Liver (tissue), 8 donors: ENCODE measurements at regions not wholly inside any gene's neighbourhood (a gene's known extent, or its start where the extent isn't known, plus 50 kb on each side); places are given as distances from the start of the nearest gene placed in this dataset.

Experiments used
- DNase-seq: peaks from one replicate; pipeline ENCODE4 v3.0.0-alpha.2; 2017; ENCODE audit warnings: low spot score
- H3K27ac ChIP-seq, 2 donors: one replicate each; pipeline ENCODE4 v1.7.0; 2013; ENCODE audit warnings: inconsistent platforms in 2 of 2, low read length in 2 of 2, control low read depth in 1 of 2, low read depth in 1 of 2, mild to moderate bottlenecking in 1 of 2
- H3K27me3 ChIP-seq, 4 donors: one replicate each; pipeline versions ENCODE4 v1.6.1 to v1.7.0; 2013; ENCODE audit warnings: low read length in 3 of 4, inconsistent platforms in 1 of 4, mild to moderate bottlenecking in 1 of 4, moderate library complexity in 1 of 4; ENCODE audit not compliant: control insufficient read depth in 4 of 4, insufficient read depth in 4 of 4
- H3K36me3 ChIP-seq, 4 donors: one replicate each; pipeline versions ENCODE4 v1.6.1 to v1.7.0; 2013; ENCODE audit warnings: low read length in 3 of 4, mild to moderate bottlenecking in 3 of 4, low read depth in 1 of 4, moderate library complexity in 1 of 4; ENCODE audit not compliant: control insufficient read depth in 4 of 4, insufficient read depth in 3 of 4
- H3K4me1 ChIP-seq, 4 donors: one replicate each; pipeline versions ENCODE4 v1.6.1 to v1.7.0; 2013; ENCODE audit warnings: low read length in 3 of 4, mild to moderate bottlenecking in 3 of 4, moderate library complexity in 1 of 4; ENCODE audit not compliant: control insufficient read depth in 4 of 4, insufficient read depth in 4 of 4
- H3K4me3 ChIP-seq, 3 donors: one replicate each; pipeline versions ENCODE4 v1.6.1 to v1.7.0; 2013; ENCODE audit warnings: low read length in 3 of 3, control low read depth in 1 of 3, low read depth in 1 of 3, mild to moderate bottlenecking in 1 of 3
- H3K9ac ChIP-seq, 2 donors: one replicate each; pipeline ENCODE4 v1.7.0; 2013; ENCODE audit warnings: low read length in 2 of 2, mild to moderate bottlenecking in 2 of 2, moderate library complexity in 2 of 2, control low read depth in 1 of 2, low read depth in 1 of 2
- H3K9me3 ChIP-seq, 4 donors: one replicate each; pipeline versions ENCODE4 v1.6.1 to v1.7.0; 2013; ENCODE audit warnings: low read length in 3 of 4; ENCODE audit not compliant: control insufficient read depth in 4 of 4
- ATF3 ChIP-seq: IDR thresholded peaks from 2 replicates; pipeline ENCODE4 v1.6.1; 2016; ENCODE audit warnings: antibody characterized with exemption
- CTCF ChIP-seq: fragments of 150-350 bp; IDR thresholded peaks from 2 replicates; pipeline ENCODE4 v1.5.1; 2017; ENCODE audit warnings: improper control_type of control experiment, low read depth, low read length; ENCODE audit not compliant: missing input control
- EGR1 ChIP-seq, 2 donors: IDR thresholded peaks; 2 replicates each; pipeline ENCODE4 v1.6.1; 2016 to 2018; ENCODE audit warnings: antibody characterized with exemption in 2 of 2, low read depth in 2 of 2
- FOXA1 ChIP-seq: IDR thresholded peaks from 2 replicates; pipeline ENCODE4 v1.6.1; 2016; ENCODE audit warnings: antibody characterized with exemption
- FOXA2 ChIP-seq: IDR thresholded peaks from 2 replicates; pipeline ENCODE4 v1.6.1; 2016; ENCODE audit warnings: antibody characterized with exemption
- GABPA ChIP-seq, 2 donors: IDR thresholded peaks in 1 of 2; conservative IDR thresholded peaks in 1 of 2; 2 replicates each; pipeline ENCODE4 v1.6.1; 2016; ENCODE audit warnings: antibody characterized with exemption in 2 of 2, mild to moderate bottlenecking in 1 of 2, moderate library complexity in 1 of 2
- HNF4A ChIP-seq, 2 donors: conservative IDR thresholded peaks; 2 replicates each; pipeline ENCODE4 v1.6.1; 2016; ENCODE audit warnings: antibody characterized with exemption in 2 of 2, mild to moderate bottlenecking in 2 of 2
- HNF4G ChIP-seq: IDR thresholded peaks from 2 replicates; pipeline ENCODE4 v1.6.1; 2016; ENCODE audit warnings: antibody characterized with exemption
- JUND ChIP-seq, 2 donors: IDR thresholded peaks; 2 replicates each; pipeline ENCODE4 v1.6.1; 2016; ENCODE audit warnings: antibody characterized with exemption in 2 of 2
- MAX ChIP-seq: IDR thresholded peaks from 2 replicates; pipeline ENCODE4 v1.6.1; 2016; ENCODE audit warnings: antibody characterized with exemption
- NR2F2 ChIP-seq: IDR thresholded peaks from 2 replicates; pipeline ENCODE4 v1.6.1; 2016; ENCODE audit warnings: antibody characterized with exemption
- RAD21 ChIP-seq, 2 donors: IDR thresholded peaks; 2 replicates each; pipeline ENCODE4 v1.6.1; 2016; ENCODE audit warnings: antibody characterized with exemption in 2 of 2, mild to moderate bottlenecking in 2 of 2
- REST ChIP-seq: IDR thresholded peaks from 2 replicates; pipeline ENCODE4 v1.6.1; 2016; ENCODE audit warnings: antibody characterized with exemption, mild to moderate bottlenecking
- RXRA ChIP-seq, 2 donors: IDR thresholded peaks; 2 replicates each; pipeline ENCODE4 v1.6.1; 2017 to 2018; ENCODE audit warnings: antibody characterized with exemption in 2 of 2, mild to moderate bottlenecking in 1 of 2
- SP1 ChIP-seq: IDR thresholded peaks from 2 replicates; pipeline ENCODE4 v1.6.1; 2018; ENCODE audit warnings: antibody characterized with exemption, mild to moderate bottlenecking
- TAF1 ChIP-seq: conservative IDR thresholded peaks from 2 replicates; pipeline ENCODE4 v1.6.1; 2016; ENCODE audit warnings: antibody characterized with exemption, mild to moderate bottlenecking
- YY1 ChIP-seq: IDR thresholded peaks from 2 replicates; pipeline ENCODE4 v1.6.1; 2016; ENCODE audit warnings: antibody characterized with exemption, mild to moderate bottlenecking
- ZBTB33 ChIP-seq: IDR thresholded peaks from 2 replicates; pipeline ENCODE4 v1.6.1; 2016; ENCODE audit warnings: antibody characterized with exemption
- WGBS: extraction: QIAGEN DNeasy Blood & Tissue Kit; methylation state at CpG from one replicate; pipeline ENCODE4 v1.1.7; 2013; 5-methylcytosine and 5-hydroxymethylcytosine counted together
- donor health status: healthy.
- donor health status: healthy.
- donor health status: healthy.
- donor health status: healthy.
- donor health status: healthy.

- TF ChIP-seq SP1 (no peak), RAD21 (IDR thresholded peaks at IDR 0.05) (no peak), MAX (no peak), HNF4A (conservative IDR thresholded peaks at IDR 0.05) (no peak)
- no peaks in the 10 kb centered on the region for H3K4me1 ChIP-seq
- H3K9ac ChIP-seq: no peak overlapping the region
- DNase-seq: no peak
- 70% methylated on average over 11 of the region's 11 CpGs for WGBS
- no peak overlapping the region for H3K4me3 ChIP-seq
- no peaks in the 10 kb centered on the region for H3K27me3 ChIP-seq
- H3K36me3 ChIP-seq: no peaks in the 10 kb centered on the region
- H3K27ac ChIP-seq: no peak overlapping the region
- no peaks in the 10 kb centered on the region for H3K9me3 ChIP-seq
Observed at GRCh38 chr22:48531108-48531507, 1296.6 kb downstream of the BRD1 start.

GRCh38 chr22:48530666-48531065, 1297.0 kb downstream of the BRD1 start:
- Histone ChIP-seq H3K9me3 (no peaks in the 10 kb centered on the region), H3K4me1 (no peaks in the 10 kb centered on the region), H3K27me3 (no peaks in the 10 kb centered on the region), H3K4me3 (no peak overlapping the region), H3K27ac (no peak overlapping the region), H3K9ac (no peak overlapping the region), H3K36me3 (no peaks in the 10 kb centered on the region)
- WGBS: 74% methylated on average over 10 of the region's 10 CpGs
- no peak for TF ChIP-seq ATF3
- no peak for TF ChIP-seq HNF4A (conservative IDR thresholded peaks at IDR 0.05)
- no peak for TF ChIP-seq YY1
- TF ChIP-seq REST: no peak
- TF ChIP-seq SP1: no peak
- no peak for TF ChIP-seq JUND (IDR thresholded peaks at IDR 0.05)
- TF ChIP-seq GABPA (IDR thresholded peaks at IDR 0.05 in 1 of 2, conservative IDR thresholded peaks at IDR 0.05 in 1 of 2): no peak
- TF ChIP-seq MAX: no peak
- no peak for TF ChIP-seq FOXA1
- TF ChIP-seq RAD21 (IDR thresholded peaks at IDR 0.05): no peak
- TF ChIP-seq ZBTB33: no peak
- TF ChIP-seq NR2F2: no peak
- TF ChIP-seq EGR1 (IDR thresholded peaks at IDR 0.05; ENCODE audit: low read depth in 2 of 2): no peak
- TF ChIP-seq CTCF: no peak
- TF ChIP-seq FOXA2: no peak
- no peak for TF ChIP-seq TAF1
- no peak for TF ChIP-seq HNF4G
- no peak for TF ChIP-seq RXRA (IDR thresholded peaks at IDR 0.05)
- no peak for DNase-seq
